T47D (cell line): ENCODE measurements at regions not wholly inside any gene's neighbourhood (a gene's known extent, or its start where the extent isn't known, plus 50 kb on each side); places are given as distances from the start of the nearest gene placed in this dataset.
"Not testable (repeated sequence)": the region's sequence is repeated elsewhere in the genome, so short reads cannot be mapped to it uniquely, and the experiment has no call there.

Source experiments
- DNase-seq, 2 experiments: peaks; one replicate each; pipeline versions ENCODE4 v3.0.0 to v3.0.0-alpha.2; 2011 to 2012; ENCODE audit warnings: low read depth in 1 of 2, low spot score in 1 of 2
- JUND ChIP-seq: IDR thresholded peaks from 2 replicates; pipeline ENCODE4 v1.6.1; 2012; ENCODE audit warnings: low read depth
- in situ Hi-C: cut with HindIII; loops from 2 replicates; pipeline ENCODE4 v1.10.0; 2016; ENCODE audit warnings: low sequenced_read_pairs, low pct_unique_long_range_greater_than_20kb

DNA sequence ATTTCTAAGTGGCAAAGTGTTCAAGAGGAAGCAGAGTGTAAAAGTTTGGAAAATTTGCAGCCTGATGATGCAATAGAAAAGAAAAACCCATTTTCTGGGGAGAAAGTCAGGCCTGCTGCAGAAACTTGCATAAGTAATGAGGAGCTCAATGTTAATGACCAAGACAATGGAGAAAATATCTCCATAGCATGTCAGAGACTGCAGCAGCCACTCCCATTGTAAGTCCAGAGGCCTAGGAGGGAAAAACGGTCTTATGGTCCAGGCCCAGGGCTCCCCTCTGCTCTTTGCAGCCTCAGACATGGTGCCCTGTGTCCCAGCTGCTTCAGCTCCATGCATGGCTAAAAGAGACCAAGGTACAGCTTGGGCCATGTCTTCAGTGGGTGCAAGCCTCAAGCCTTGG, 96.6 kb upstream of the GMNC start:
- in situ Hi-C loops: no loop called here
- DNase-seq: no peak

DNA sequence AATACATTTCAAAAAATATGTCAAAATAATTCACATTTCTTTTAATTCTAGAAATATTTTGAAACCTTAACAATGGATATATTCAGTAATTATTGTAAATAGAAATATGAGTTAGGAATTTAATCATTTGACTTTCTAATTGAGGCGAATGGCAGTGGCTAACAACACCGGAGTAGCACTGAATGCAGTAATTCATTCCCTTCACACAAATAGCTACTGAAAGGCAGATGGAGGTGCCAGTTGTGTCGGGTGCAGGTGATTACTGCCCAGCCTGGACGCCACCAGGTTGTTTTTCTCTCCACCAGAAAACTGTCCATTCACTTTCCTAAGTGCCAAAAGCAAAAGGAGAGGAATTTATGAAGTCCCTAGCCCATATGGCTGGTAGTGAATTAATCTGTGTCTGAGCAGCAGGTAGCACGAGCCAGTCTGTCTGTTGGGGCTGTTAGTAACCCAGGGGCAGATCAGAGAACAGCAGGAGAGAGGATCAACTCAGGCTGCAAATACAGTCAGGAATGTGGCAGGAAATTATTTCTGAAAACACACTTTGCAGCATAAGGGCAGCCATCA, 79.3 kb upstream of the GMNC start:
- DNase-seq: no peak
- TF ChIP-seq JUND: no peak
- in situ Hi-C loops: no loop called here

More for the DNA sequence above, 96.6 kb upstream of the GMNC start:
- TF ChIP-seq JUND: no peak

DNA sequence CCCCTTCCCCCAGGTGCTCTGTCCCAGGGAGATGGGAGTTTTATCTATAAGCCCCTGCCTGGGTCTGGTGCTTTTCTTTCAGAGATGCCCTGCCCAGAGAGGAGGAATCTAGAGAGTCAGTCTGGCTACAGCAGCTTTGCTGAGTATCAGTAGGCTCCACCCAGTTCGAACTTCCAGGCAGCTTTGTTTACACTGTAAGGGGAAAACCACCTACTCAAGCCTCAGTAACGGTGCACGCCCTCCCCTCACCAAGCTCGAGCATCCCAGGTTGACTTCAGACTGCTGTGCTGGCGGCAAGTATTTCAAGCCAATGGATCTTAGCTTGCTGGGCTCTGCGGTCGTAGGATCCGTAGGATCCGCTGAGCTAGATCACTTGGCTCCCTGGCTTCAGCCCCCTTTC, 72.1 kb upstream of the GMNC start:
- not testable (repeated sequence) for DNase-seq

GRCh38 chr3:190926619-190927018, 64.1 kb upstream of the GMNC start:
- in situ Hi-C loops: no loop called here
- no peak for DNase-seq
- no peak for TF ChIP-seq JUND

More for the DNA sequence above, 72.1 kb upstream of the GMNC start:
- in situ Hi-C loops: not testable (repeated sequence)

DNA sequence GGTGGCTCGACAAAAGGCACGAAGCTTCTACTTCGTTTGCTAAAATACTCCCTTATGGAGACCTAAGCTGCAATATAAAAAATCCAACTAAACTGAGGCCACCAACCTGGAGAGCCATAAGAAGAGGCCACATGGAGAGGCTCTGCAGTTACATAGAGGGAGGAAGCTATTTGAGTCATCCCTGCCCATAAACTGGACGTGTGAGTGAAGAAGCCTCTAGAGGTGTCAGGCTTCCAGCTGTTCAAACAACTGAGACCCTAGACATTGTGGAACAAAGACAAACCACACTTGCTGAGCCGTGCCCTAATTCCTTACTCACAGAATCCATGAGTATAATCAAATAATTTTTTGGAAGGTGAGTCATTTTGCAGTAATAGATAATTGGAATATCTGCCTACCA, 50.2 kb upstream of the GMNC start:
- no peak for DNase-seq

More for the DNA sequence above, 50.2 kb upstream of the GMNC start:
- in situ Hi-C loops: no loop called here
- TF ChIP-seq JUND: no peak
